ENCODE measurements at regions not wholly inside any gene's neighbourhood (a gene's known extent, or its start where the extent isn't known, plus 50 kb on each side); places are given as distances from the start of the nearest gene placed in this dataset.
"Not testable (repeated sequence)": the region's sequence is repeated elsewhere in the genome, so short reads cannot be mapped to it uniquely, and the experiment has no call there.

DNA sequence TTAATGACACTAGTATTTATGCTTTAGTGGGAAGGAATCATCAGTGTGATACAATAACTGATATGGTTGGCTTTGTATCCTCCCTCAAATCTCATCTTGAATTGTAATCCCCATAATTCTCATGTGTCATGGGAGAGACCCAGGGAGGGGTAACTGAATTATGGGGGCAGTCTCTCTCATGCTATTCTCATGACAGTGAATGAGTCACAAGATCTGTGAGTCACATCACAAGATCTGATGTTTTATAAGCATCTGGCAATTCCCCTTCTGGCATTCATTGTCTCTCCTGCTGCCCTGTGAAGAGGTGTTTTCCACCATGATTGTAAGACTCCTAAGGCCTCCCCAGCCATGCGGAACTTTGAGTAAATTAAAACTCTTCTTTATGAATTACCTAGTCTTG lies 1760.3 kb downstream of the NCAM2 start:
- DNase-seq: no peak
- in situ Hi-C loops (cut with MboI; ENCODE audit: low pct_unique_long_range_greater_than_20kb, low sequenced_read_pairs): no loop called here

DNA sequence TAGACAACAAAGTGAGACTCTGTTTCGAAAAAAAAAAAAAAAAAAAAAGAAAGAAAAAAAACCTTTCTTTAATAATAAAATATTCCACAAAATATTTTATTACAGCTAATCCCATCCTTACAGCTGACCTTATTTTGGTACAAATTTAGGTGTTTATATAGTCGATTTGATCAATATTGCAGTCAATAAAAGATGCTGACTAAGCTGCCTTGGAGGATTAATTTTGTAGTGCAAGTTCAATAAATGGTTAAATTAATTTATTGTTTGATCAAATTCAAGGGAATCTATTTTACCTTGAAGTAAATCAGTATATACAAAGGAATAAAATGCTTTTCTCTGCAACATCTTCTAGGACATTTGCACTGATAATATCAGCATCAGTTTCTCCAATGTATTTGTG lies 1764.3 kb downstream of the NCAM2 start:
- in situ Hi-C loops (cut with MboI; ENCODE audit: low pct_unique_long_range_greater_than_20kb, low sequenced_read_pairs): no loop called here
- no peak for DNase-seq

DNA sequence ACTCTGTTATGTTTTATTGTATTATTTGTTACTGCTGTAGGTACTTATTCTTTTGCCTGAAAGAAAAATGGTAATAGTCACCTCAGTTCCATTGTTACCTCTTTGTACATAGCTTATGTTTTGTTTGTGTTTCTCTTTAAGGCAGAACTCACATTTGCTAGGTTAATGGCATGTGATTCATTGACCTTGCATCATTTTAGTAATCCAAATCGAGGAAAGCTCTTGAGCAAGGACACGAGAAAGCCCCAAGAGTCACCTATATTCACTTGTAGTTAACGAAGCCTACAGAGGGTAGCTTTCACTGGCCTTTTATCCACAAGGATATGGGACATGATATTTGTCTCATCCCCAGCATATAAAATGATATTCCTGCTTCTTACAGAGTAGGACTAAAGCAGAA lies 1765.2 kb downstream of the NCAM2 start:
- in situ Hi-C loops (cut with MboI; ENCODE audit: low pct_unique_long_range_greater_than_20kb, low sequenced_read_pairs): no loop called here
- DNase-seq: no peak

DNA sequence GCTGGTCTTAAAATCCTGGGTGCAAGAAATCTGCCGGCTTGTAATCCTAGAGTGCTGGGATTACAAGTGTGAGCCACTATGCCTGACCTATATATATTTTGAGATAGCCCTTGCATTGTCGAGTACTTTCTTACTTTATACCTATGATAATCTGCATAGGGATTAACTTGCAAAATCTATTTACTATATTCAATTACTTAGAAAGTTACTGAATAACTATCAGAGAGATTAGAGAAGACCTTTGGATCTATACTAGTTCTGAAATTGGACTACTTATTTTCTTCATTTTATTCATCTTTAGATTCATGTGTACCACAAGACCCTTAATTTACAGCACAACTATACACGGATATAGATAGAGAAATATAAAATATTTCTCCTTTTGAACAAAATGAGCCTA lies 1766.0 kb downstream of the NCAM2 start:
- DNase-seq: no peak
- in situ Hi-C loops (cut with MboI; ENCODE audit: low pct_unique_long_range_greater_than_20kb, low sequenced_read_pairs): no loop called here

DNA sequence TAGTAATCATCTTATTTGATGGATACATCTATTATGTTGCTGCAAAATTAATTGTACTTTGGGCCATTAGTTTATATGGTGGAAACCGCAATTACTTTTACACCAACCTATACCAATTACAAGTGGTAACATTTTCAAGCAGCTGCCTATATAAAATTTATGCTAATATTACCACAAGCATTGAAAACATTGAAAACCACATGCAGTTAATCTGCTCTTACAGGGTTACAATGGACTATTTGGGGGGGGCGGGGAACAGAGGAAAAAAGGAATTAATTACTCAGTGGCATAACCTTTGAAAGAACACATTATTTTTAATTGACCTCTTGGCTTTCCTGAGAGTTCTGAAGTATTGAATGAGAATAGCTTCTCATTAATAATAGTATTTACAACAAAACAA lies 1793.2 kb downstream of the NCAM2 start:
- in situ Hi-C loops (cut with MboI; ENCODE audit: low pct_unique_long_range_greater_than_20kb, low sequenced_read_pairs): no loop called here
- no peak for DNase-seq

DNA sequence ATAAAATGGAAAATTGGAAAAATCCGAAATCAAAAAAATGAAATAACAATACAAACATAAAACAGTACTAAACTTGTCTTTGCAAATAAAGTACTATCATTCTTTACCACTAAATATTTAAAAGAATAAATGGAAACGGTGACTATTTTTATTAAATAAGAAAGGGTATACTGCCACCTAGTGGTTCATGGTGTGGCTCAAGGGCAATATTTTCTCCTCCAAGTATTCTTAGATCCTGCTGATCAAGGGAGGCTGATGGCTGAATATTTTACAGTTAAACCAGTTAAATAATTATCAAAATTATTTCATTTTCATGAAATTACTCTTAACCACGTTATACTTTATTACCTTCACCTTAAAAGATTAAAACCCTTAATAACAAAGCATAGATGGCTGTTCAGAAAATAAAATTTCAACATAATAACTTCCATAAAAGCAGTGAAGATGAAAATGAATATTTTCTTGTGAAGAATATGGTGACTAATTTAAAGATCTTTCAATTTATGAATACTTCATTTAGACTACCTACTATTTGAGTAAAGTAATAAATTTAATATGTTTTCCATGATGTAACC lies 1793.9 kb downstream of the NCAM2 start:
- in situ Hi-C loops (cut with MboI; ENCODE audit: low pct_unique_long_range_greater_than_20kb, low sequenced_read_pairs): no loop called here
- DNase-seq: peak; percentile 58

DNA sequence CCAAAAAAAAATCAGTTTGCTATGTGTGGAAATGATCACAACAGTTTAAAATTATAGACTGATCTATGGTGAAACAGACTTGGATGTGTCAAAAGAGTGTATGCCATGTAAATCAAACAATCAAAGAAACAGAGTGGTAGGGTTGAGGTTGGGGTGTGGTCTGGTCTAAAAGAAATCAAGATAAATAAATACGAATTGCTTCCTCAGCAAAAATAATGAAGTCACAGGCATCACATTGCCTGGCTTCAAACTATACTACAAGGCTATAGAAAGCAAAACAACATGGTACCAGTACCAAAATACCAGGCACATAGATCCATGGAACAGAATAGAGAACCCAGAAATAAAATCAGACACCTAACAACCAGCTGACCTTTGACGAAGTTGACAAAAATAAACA lies 1796.9 kb downstream of the NCAM2 start:
- in situ Hi-C loops (cut with MboI; ENCODE audit: low pct_unique_long_range_greater_than_20kb, low sequenced_read_pairs): no loop called here
- DNase-seq: no peak

DNA sequence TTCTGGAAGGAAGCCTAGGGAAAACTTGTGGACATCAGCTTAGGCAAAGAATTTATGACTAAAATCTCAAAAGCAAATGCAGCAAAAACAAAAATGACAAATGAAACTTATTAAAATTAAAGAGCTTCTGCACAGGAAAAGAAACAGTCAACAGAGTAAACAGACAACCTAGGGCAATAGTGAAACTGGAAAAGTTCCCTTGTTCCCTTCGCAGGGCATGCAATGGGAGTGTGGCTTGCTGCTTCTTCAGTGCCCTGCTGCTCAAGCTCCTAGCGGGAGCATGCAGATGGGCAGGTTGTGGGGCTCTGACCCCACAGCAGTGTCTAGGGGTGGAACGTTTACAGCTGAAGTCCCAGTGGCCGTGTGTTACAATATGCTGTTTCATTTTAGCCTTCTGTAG lies 1797.4 kb downstream of the NCAM2 start:
- DNase-seq: no peak
- in situ Hi-C loops (cut with MboI; ENCODE audit: low pct_unique_long_range_greater_than_20kb, low sequenced_read_pairs): no loop called here

DNA sequence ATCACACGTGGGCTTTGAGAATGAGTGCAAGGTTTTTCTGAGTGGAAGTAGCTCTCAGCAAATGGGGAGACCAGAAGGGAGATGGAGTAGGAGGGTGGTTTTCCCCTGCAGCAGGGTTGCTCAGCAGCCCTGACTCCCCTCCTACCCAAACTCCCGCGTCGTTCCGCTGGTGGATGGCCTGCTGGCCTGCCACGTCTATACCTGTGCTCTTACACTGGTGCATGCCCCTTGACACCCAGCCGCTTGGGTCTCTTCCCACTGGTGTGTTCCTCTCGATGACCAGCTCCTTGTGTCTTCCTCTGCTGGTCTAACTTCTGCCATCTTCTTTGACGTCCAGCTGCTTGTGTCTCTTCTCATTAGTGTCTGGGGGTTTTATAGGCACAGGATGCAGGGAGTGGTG lies 1797.9 kb downstream of the NCAM2 start:
- DNase-seq: no peak
- in situ Hi-C loops (cut with MboI; ENCODE audit: low pct_unique_long_range_greater_than_20kb, low sequenced_read_pairs): no loop called here

DNA sequence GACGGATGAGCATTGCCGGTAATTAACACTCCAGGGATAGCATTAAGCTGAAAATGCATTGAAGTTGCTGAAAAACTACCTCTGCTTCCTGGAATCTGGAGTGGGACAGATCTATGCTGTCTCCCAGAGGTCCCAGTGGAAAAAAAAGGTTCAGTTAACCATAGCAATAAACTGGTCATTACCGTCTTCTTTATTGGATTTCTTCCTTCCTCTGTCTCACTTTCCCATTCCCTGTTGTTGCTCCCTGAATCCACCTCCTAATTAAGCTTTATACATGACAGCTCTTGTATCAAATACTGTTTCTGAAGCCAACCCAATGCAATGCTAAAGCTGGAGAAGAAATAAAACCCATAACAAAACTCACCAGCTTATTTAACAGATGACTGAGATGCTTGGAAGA lies 1805.9 kb downstream of the NCAM2 start:
- DNase-seq: no peak
- in situ Hi-C loops (cut with MboI; ENCODE audit: low pct_unique_long_range_greater_than_20kb, low sequenced_read_pairs): no loop called here

DNA sequence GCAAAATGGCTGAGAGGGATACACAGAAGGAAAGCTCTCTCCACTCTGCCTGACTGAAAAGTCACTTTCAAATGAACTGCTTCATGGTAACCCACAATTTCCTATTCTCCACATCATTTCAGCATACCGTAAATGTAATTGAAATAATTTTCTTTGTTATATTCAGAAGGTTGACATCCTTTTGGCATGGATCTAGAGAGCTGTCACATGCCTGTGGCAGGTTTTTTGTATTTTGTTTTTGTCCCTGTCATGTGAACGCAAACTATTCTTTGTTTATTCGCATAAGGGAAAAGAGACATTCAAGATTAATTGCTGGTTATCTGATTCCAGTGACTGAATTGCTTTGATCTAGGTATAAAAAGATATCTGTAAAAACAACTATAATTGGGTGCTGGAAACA lies 1808.1 kb downstream of the NCAM2 start:
- no peak for DNase-seq
- in situ Hi-C loops (cut with MboI; ENCODE audit: low pct_unique_long_range_greater_than_20kb, low sequenced_read_pairs): no loop called here

DNA sequence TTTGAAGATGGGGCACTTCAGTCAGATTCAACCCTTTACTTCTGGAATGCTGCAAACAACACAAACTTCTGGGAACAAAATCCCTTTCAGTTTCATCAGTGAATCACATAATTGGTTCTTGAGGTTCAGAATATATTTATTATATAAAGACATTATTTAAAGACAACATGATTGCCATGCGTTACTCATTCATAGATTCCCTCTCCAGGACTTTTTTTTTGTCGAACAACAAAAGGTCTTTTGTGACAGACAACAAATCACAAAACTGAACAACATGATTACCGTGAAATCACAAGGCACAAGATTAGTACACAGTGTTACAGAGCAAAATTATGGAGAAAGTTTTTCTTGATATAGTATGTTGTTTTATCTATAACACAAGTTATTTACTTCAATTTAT lies 1815.0 kb downstream of the NCAM2 start:
- no peak for DNase-seq
- in situ Hi-C loops (cut with MboI; ENCODE audit: low pct_unique_long_range_greater_than_20kb, low sequenced_read_pairs): no loop called here

DNA sequence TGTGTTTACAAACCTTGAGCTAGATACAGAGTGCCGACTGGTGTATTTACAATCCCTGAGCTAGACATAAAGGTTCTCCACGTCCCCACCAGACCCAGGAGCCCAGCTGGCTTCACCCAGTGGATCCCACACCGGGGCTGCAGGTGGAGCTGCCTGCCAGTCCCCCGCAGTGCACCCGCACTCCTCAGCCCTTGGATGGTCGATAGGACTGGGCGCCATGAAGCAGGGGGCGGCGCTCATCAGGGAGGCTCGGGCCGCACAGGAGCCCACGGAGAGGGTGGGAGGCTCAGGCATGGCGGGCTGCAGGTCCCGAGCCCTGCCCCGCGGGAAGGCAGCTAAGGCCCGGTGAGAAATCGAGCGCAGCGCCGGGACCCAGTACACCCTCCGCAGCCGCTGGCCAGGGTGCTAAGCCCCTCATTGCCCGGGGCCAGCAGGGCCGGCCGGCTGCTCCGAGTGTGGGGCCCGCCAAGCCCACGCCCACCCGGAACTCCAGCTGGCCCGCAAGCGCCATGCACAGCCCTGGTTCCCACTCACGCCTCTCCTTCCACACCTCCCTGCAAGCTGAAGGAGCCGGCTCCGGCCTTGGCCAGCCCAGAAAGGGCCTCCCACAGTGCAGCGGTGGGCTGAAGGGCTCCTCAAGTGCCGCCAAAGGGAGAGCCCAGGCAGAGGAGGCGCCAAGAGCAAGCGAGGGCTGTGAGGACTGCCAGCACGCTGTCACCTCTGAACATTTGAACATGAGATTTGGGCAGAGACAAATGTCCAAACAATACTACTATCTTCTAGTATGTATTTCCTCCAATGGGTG lies 1820.7 kb downstream of the NCAM2 start:
- in situ Hi-C loops (cut with MboI; ENCODE audit: low pct_unique_long_range_greater_than_20kb, low sequenced_read_pairs); DNase-seq: not testable (repeated sequence)

DNA sequence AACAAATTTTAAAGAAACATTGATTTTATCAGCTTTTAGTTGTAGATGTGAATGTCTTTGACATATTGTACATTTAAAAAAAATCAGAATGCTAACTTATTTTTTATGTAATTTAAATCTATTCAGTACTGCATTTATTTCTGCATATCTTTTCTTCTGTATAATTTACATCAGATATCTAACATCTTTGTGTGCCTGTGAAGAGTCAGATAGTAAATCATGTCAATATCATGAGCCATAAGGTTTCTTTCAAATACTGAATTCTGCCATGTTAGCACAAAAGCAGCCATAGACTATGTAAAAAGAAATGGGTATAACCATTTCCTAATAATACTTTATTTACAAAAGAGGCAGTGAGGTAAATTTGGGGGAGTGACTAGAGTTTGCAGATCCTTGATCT lies 1829.2 kb downstream of the NCAM2 start:
- no peak for DNase-seq
- in situ Hi-C loops (cut with MboI; ENCODE audit: low pct_unique_long_range_greater_than_20kb, low sequenced_read_pairs): no loop called here

DNA sequence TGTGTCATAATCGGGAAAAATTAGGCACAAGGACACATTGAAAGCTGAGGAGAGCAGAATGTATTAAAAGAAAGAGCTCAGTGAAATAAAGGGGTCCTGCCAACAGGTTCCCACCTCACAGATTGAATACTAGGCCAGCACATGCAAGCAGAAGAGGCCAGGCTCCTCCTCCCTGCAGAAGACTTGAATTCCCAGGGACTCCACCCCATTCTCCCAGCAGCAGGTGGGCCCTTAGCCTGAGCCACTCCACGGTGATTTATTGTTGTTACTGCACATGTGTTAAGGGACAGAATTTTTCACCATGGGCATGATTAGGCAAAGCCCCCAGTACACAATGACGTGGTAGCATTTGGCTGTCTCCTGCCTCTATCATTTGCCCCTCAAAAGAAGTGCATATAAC lies 1844.7 kb downstream of the NCAM2 start:
- in situ Hi-C loops (cut with MboI; ENCODE audit: low pct_unique_long_range_greater_than_20kb, low sequenced_read_pairs): no loop called here
- DNase-seq: no peak

DNA sequence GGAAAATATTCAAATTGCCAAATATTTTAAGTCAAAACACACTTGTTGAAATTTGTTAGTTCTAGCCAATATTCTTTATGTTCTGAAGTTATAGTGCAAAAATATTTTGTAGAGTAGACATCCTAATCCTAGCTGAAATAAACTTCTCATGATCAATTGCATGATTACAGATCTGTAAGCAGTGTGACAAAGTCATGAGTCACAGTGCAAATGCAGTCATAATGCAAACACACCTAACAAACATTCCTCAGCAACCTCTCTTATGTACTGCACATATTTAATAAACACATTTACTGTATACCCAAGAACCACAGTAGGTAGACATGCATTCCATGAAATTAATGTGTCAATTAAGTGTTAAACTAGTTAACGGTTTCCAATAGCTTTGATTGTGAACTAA lies 1857.4 kb downstream of the NCAM2 start:
- in situ Hi-C loops (cut with MboI; ENCODE audit: low pct_unique_long_range_greater_than_20kb, low sequenced_read_pairs): no loop called here
- DNase-seq: no peak

DNA sequence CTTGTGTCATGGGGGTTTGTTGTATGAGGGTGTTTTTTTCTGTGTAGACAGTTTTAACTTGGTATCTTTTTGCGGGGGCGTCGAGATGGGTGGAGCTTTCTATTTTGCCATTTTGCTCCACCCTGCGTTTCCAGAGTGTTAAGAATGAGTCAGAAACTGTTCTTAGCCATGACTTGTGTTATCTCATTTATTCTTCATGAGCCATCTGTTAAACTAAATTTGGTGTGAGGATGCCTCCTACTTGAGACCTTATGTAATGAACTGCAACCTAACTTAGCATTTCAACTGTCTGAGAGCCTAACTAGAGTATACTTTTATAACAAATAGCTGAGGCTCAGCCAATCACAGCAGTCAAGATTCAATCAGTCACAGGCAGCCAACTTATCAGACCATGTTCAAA lies 1873.5 kb downstream of the NCAM2 start:
- DNase-seq: no peak
- in situ Hi-C loops (cut with MboI; ENCODE audit: low pct_unique_long_range_greater_than_20kb, low sequenced_read_pairs): no loop called here

DNA sequence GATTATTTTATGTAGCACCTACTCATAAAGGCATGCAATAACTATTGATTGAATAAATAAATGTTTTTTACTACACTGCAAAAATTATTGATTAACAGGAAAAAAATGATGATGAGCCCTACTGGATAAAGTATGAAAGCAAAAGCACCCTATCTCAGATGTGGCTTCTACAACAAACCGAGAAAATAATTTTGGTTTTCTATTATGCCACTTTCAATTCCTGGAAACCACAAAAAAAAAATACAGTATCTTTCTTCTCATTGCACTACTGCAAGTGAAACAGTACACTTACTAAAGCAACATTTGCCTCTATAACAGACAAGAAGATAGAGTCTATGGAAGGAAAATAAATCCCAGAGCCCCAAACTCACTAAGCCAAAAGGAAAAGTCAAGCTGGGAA lies 1882.4 kb downstream of the NCAM2 start:
- in situ Hi-C loops (cut with MboI; ENCODE audit: low pct_unique_long_range_greater_than_20kb, low sequenced_read_pairs): no loop called here
- DNase-seq: no peak

DNA sequence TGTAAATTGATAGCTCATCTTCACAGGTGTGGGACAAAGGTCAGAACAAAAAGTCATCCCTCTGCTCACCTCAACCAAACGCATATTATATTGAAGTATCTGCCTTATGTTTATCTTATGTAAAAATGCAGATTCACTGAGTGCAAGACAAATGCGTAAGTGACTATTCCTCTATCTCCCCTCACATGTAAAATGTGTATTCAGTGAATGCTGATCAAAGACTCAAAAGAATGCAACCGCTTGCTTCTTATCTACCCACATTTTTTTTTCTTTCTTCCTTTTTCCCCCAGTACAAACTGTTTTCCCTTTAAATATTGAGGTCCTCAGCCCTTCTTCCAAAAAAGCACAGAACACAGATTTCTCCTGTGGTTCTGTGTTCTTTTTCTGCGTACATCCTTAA lies 1882.9 kb downstream of the NCAM2 start:
- in situ Hi-C loops (cut with MboI; ENCODE audit: low pct_unique_long_range_greater_than_20kb, low sequenced_read_pairs): no loop called here

DNA sequence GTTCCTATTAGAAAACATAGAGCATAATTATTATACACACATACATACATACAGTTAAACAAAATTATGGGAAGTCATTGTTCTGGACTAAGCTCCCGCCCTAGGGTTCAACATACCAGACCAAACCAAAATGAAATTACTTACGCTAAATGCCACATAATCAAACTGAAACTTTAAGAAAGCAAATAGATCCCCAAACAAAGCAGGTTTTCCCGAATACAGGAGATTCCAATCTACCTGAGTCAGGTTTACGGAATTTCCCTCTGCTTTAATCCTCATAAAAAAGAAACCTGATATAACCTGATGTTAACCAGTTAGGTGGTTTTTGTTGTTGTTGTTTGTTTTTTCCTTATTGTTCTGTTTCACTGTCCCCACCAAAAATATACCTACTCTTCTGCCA lies 1886.9 kb downstream of the NCAM2 start:
- DNase-seq: no peak
- in situ Hi-C loops (cut with MboI; ENCODE audit: low pct_unique_long_range_greater_than_20kb, low sequenced_read_pairs): no loop called here

More for the DNA sequence above, 1882.9 kb downstream of the NCAM2 start:
- DNase-seq: no peak

DNA sequence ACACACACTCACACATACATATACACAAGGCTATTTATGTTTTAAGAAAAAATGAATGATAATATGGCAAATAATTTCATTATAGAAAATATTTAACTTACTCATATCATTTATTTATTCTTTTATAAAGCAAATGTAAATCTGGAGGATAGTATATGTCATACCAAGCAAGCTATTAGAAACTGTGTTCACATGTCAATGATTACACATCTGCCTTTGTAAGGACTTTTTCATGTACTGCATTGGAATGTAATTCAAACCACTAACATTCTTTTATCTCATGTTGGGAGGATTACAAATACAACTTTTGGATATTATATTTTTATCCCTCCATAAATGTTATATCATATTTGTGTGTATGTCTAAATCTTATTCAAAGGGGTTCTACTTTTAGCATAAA lies 1887.4 kb downstream of the NCAM2 start:
- DNase-seq: no peak
- in situ Hi-C loops (cut with MboI; ENCODE audit: low pct_unique_long_range_greater_than_20kb, low sequenced_read_pairs): no loop called here
